BLaER1 (cell line): ENCODE measurements at regions not wholly inside any gene's neighbourhood (a gene's known extent, or its start where the extent isn't known, plus 50 kb on each side); places are given as distances from the start of the nearest gene placed in this dataset.
"Not testable (repeated sequence)": the region's sequence is repeated elsewhere in the genome, so short reads cannot be mapped to it uniquely, and the experiment has no call there.

Source experiments
- H3K27ac ChIP-seq: shearing (Covaris generic); formaldehyde crosslinking; 2 replicates; pipeline ENCODE4 v1.8.1; 2022
- H3K27me3 ChIP-seq: shearing (Covaris generic); formaldehyde crosslinking; 2 replicates; pipeline ENCODE4 v1.8.1; 2022
- H3K36me3 ChIP-seq: shearing (Covaris generic); formaldehyde crosslinking; 2 replicates; pipeline ENCODE4 v1.8.1; 2022
- H3K4me1 ChIP-seq: shearing (Covaris generic); formaldehyde crosslinking; 2 replicates; pipeline ENCODE4 v1.8.1; 2022
- H3K4me2 ChIP-seq: shearing (Covaris generic); formaldehyde crosslinking; 2 replicates; pipeline ENCODE4 v1.8.1; 2022
- H3K4me3 ChIP-seq: shearing (Covaris generic); formaldehyde crosslinking; 2 replicates; pipeline ENCODE4 v1.8.1; 2022
- H3K9ac ChIP-seq: shearing (Covaris generic); formaldehyde crosslinking; 2 replicates; pipeline ENCODE4 v1.8.1; 2022
- H3K9me3 ChIP-seq: shearing (Covaris generic); formaldehyde crosslinking; 2 replicates; pipeline ENCODE4 v1.8.1; 2022
- H4K20me1 ChIP-seq: shearing (Covaris generic); formaldehyde crosslinking; 2 replicates; pipeline ENCODE4 v1.8.1; 2022
- Cebpa-rat ChIP-seq: shearing (Covaris generic); IDR thresholded peaks from 2 replicates; pipeline ENCODE4 v1.8.1; 2022

- TF ChIP-seq Cebpa-rat, result no peak
- no peak overlapping the region for H3K4me2 ChIP-seq
These were observed 68.0 kb upstream of the ZNF157 start for GRCh38 chrX:47302396-47302795.

GRCh38 chrX:47306471-47307023 lies 63.8 kb upstream of the ZNF157 start:
- not testable (repeated sequence) for H3K4me1 ChIP-seq, H3K27ac ChIP-seq, H3K4me3 ChIP-seq, H4K20me1 ChIP-seq, H3K4me2 ChIP-seq, H3K36me3 ChIP-seq, H3K9ac ChIP-seq, H3K9me3 ChIP-seq
- H3K27me3 ChIP-seq, result peaks cover 59% of the 10 kb centered on the region

More at GRCh38 chrX:47302396-47302795, 68.0 kb upstream of the ZNF157 start:
- H3K36me3 ChIP-seq, result no peaks in the 10 kb centered on the region
- no peak overlapping the region for H3K4me3 ChIP-seq
- H3K9ac ChIP-seq, result no peak overlapping the region
- no peaks in the 10 kb centered on the region for H3K9me3 ChIP-seq
- no peak overlapping the region for H3K27ac ChIP-seq
- H4K20me1 ChIP-seq, result no peaks in the 10 kb centered on the region
- peaks cover 41% of the 10 kb centered on the region for H3K27me3 ChIP-seq
- H3K4me1 ChIP-seq, result no peaks in the 10 kb centered on the region

- Histone ChIP-seq H3K4me3 (no peak overlapping the region), H4K20me1 (no peaks in the 10 kb centered on the region), H3K9ac (no peak overlapping the region), H3K4me2 (no peak overlapping the region), H3K9me3 (no peaks in the 10 kb centered on the region), H3K27ac (no peak overlapping the region), H3K4me1 (no peaks in the 10 kb centered on the region), H3K27me3 (peaks cover 42% of the 10 kb centered on the region), H3K36me3 (no peaks in the 10 kb centered on the region)
- TF ChIP-seq Cebpa-rat, result no peak
These were observed 58.2 kb upstream of the ZNF157 start for GRCh38 chrX:47311932-47312774.

GRCh38 chrX:47313056-47313455 lies 57.3 kb upstream of the ZNF157 start:
- Histone ChIP-seq H3K4me2 (no peak overlapping the region), H3K27me3 (peaks cover 39% of the 10 kb centered on the region)

GRCh38 chrX:47316276-47317025 lies 53.9 kb upstream of the ZNF157 start:
- peaks cover 3% of the 10 kb centered on the region; the same call in 1 of the 2 replicates for H3K9me3 ChIP-seq
- no peaks in the 10 kb centered on the region for H3K4me1 ChIP-seq
- H3K9ac ChIP-seq, result no peak overlapping the region
- no peak overlapping the region for H3K4me2 ChIP-seq
- no peaks in the 10 kb centered on the region for H4K20me1 ChIP-seq
- no peak overlapping the region for H3K27ac ChIP-seq
- H3K4me3 ChIP-seq, result no peak overlapping the region
- TF ChIP-seq Cebpa-rat, result no peak
- no peaks in the 10 kb centered on the region for H3K36me3 ChIP-seq
- peaks cover 18% of the 10 kb centered on the region for H3K27me3 ChIP-seq

More at GRCh38 chrX:47313056-47313455, 57.3 kb upstream of the ZNF157 start:
- Histone ChIP-seq H4K20me1 (no peaks in the 10 kb centered on the region), H3K9ac (no peak overlapping the region), H3K9me3 (no peaks in the 10 kb centered on the region), H3K27ac (no peak overlapping the region), H3K4me1 (no peaks in the 10 kb centered on the region), H3K4me3 (no peak overlapping the region), H3K36me3 (no peaks in the 10 kb centered on the region)
- no peak for TF ChIP-seq Cebpa-rat
